H1 (cell line): ENCODE measurements at regions not wholly inside any gene's neighbourhood (a gene's known extent, or its start where the extent isn't known, plus 50 kb on each side); places are given as distances from the start of the nearest gene placed in this dataset.
"Not testable (repeated sequence)": the region's sequence is repeated elsewhere in the genome, so short reads cannot be mapped to it uniquely, and the experiment has no call there.

Source experiments
- CTCF ChIP-seq, 3 experiments: IDR thresholded peaks; 1 replicate in 2 of 3; 2 replicates in 1 of 3; pipeline versions ENCODE4 v1.5.1 to v1.6.1; 2011; ENCODE audit warnings: low read length in 3 of 3, mild to moderate bottlenecking in 3 of 3, inconsistent platforms in 2 of 3, low read depth in 1 of 3, moderate library complexity in 1 of 3; ENCODE audit not compliant: insufficient read depth in 1 of 3; ENCODE audit errors: control extremely low read depth in 1 of 3
- MAX ChIP-seq: IDR thresholded peaks from 2 replicates; pipeline ENCODE4 v1.6.1; 2012; ENCODE audit warnings: inconsistent platforms
- TAF1 ChIP-seq: IDR thresholded peaks from 2 replicates; pipeline ENCODE4 v1.6.1; 2011; ENCODE audit warnings: mild to moderate bottlenecking, low read depth, low read length

GRCh38 chrY:18906198-18906597 lies 132.7 kb upstream of the HSFY2 start:
- TF ChIP-seq CTCF (IDR thresholded peaks at IDR 0.05; ENCODE audit: control extremely low read depth in 1 of 3, insufficient read depth in 1 of 3, low read depth in 1 of 3, low read length in 3 of 3) = peak in 1 of 3 experiments; percentile 7; a peak in 1 of 4 replicates
- TF ChIP-seq MAX, TAF1: not testable (repeated sequence)
